A673 (cell line): ENCODE measurements at regions not wholly inside any gene's neighbourhood (a gene's known extent, or its start where the extent isn't known, plus 50 kb on each side); places are given as distances from the start of the nearest gene placed in this dataset.

Experiments used
- BruUV-seq: library from RNA; stranded (reverse); fragments of 400-500 nt; replicated peaks from 2 replicates; lab custom pipeline; 2021; lab: Mats Ljungman, UMichigan
- CTCF ChIA-PET: fragments of 300-600 bp; sonication (Branson Sonifier 250); formaldehyde crosslinking; loops from one replicate; lab custom pipeline; 2022; ENCODE audit warnings: antibody characterized with exemption; lab: Charles Lee
- POLR2A ChIA-PET: fragments of 300-600 bp; sonication (Branson Sonifier 250); formaldehyde crosslinking; loops from one replicate; lab custom pipeline; 2022; ENCODE audit warnings: antibody characterized with exemption; ENCODE audit not compliant: low non-redundant PET; lab: Charles Lee
- DNase-seq: peaks from one replicate; pipeline ENCODE4 v3.0.0-alpha.2; 2015; ENCODE audit warnings: low spot score
- H3K27ac ChIP-seq: fragments of 200-600 bp; sonication (generic); 2 replicates; pipeline ENCODE4 v1.5.1; 2016; ENCODE audit warnings: mixed run types, low read depth, mild to moderate bottlenecking, mixed read lengths, antibody characterized with exemption, low read length; ENCODE audit not compliant: poor library complexity, severe bottlenecking
- H3K27me3 ChIP-seq: fragments of 200-600 bp; sonication (generic); replicated peaks from 2 replicates; pipeline ENCODE4 v1.6.1; 2017; ENCODE audit warnings: mixed run types, low read depth, mild to moderate bottlenecking, mixed read lengths, antibody characterized with exemption, low read length; ENCODE audit not compliant: insufficient read depth, poor library complexity
- H3K36me3 ChIP-seq: fragments of 200-600 bp; sonication (generic); 2 replicates; pipeline ENCODE4 v1.6.1; 2016; ENCODE audit warnings: mixed run types, mild to moderate bottlenecking, mixed read lengths, antibody characterized with exemption, low read length; ENCODE audit not compliant: insufficient read depth, poor library complexity, severe bottlenecking
- H3K4me1 ChIP-seq: fragments of 200-600 bp; sonication (generic); 2 replicates; pipeline ENCODE4 v1.6.1; 2017; ENCODE audit warnings: mixed run types, mild to moderate bottlenecking, mixed read lengths, antibody characterized with exemption, low read length; ENCODE audit not compliant: insufficient read depth, poor library complexity, severe bottlenecking
- H3K4me3 ChIP-seq: fragments of 200-600 bp; sonication (generic); 2 replicates; pipeline ENCODE4 v1.5.1; 2016; ENCODE audit warnings: low read depth, mixed run types, mild to moderate bottlenecking, mixed read lengths, low read length; ENCODE audit not compliant: poor library complexity, severe bottlenecking
- H3K9me3 ChIP-seq: fragments of 200-600 bp; sonication (generic); 2 replicates; pipeline ENCODE4 v1.6.1; 2016; ENCODE audit warnings: mixed run types, low read depth, mild to moderate bottlenecking, mixed read lengths, antibody characterized with exemption, low read length; ENCODE audit not compliant: poor library complexity, severe bottlenecking
- EZH2 ChIP-seq: fragments of 200-600 bp; sonication (generic); IDR thresholded peaks from 2 replicates; pipeline ENCODE4 v1.6.1; 2017; ENCODE audit warnings: borderline replicate concordance, low read depth, mild to moderate bottlenecking, mixed read lengths, antibody characterized with exemption, low read length; ENCODE audit not compliant: poor library complexity, severe bottlenecking
- intact Hi-C: fragments of 100-400 bp; cut with micrococcal nuclease; formaldehyde crosslinking; loops from one replicate; pipeline ENCODE4 v1.10.0; 2022; ENCODE audit not compliant: unreplicated experiment
- TF ChIP-seq, protein P1 (sequence below): fragments of 300-800, 200-600 bp; sonication (generic); conservative IDR thresholded peaks from 2 replicates; pipeline ENCODE4 v1.5.1; 2017; ENCODE audit warnings: low read depth, mild to moderate bottlenecking, antibody characterized with exemption, low read length, moderate library complexity, mixed read lengths

GRCh38 chr14:82905762-82906161 is 1372.1 kb upstream of the SEL1L start:
- no peaks in the 10 kb centered on the region for H3K27me3 ChIP-seq
- no peak overlapping the region for H3K4me3 ChIP-seq
- H3K4me1 ChIP-seq: no peaks in the 10 kb centered on the region
- no peak for DNase-seq
- CTCF ChIA-PET: no interaction called here
- H3K27ac ChIP-seq: no peak overlapping the region
- intact Hi-C loops: no loop called here
- POLR2A ChIA-PET: no interaction called here
- no TSS peak for BruUV-seq
- no peaks in the 10 kb centered on the region for H3K9me3 ChIP-seq
- H3K36me3 ChIP-seq: no peaks in the 10 kb centered on the region
- TF ChIP-seq, protein P1, sequence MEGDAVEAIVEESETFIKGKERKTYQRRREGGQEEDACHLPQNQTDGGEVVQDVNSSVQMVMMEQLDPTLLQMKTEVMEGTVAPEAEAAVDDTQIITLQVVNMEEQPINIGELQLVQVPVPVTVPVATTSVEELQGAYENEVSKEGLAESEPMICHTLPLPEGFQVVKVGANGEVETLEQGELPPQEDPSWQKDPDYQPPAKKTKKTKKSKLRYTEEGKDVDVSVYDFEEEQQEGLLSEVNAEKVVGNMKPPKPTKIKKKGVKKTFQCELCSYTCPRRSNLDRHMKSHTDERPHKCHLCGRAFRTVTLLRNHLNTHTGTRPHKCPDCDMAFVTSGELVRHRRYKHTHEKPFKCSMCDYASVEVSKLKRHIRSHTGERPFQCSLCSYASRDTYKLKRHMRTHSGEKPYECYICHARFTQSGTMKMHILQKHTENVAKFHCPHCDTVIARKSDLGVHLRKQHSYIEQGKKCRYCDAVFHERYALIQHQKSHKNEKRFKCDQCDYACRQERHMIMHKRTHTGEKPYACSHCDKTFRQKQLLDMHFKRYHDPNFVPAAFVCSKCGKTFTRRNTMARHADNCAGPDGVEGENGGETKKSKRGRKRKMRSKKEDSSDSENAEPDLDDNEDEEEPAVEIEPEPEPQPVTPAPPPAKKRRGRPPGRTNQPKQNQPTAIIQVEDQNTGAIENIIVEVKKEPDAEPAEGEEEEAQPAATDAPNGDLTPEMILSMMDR: no peak
- no peak for TF ChIP-seq EZH2

DNA sequence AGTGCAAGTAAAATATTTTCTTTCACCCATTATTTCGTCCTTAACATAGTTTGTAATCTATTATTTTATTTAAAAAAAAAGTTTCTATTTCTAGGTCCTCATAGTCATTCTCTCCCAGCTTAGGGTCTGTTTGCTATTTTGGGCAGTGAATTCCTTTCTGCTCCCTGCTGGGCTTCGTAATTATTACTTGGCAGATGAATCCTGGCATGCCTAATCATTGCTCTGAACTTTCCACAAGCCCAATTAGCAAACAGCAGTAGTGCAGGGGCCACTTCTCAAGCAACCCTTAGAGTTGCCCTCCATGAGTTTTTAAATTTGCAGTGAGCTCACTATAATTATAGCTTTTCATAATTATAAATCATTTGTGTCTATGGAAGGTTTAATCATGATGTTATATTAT is 1378.3 kb upstream of the SEL1L start:
- DNase-seq: peak; percentile 38
- Histone ChIP-seq H3K9me3 (no peaks in the 10 kb centered on the region), H3K27ac (no peak overlapping the region), H3K4me3 (no peak overlapping the region), H3K4me1 (peaks cover 5% of the 10 kb centered on the region), H3K36me3 (no peaks in the 10 kb centered on the region), H3K27me3 (no peaks in the 10 kb centered on the region)
- BruUV-seq: no TSS peak
- intact Hi-C loops: no loop called here
- ChIA-PET POLR2A (no interaction called here), CTCF (no interaction called here)
- TF ChIP-seq, protein P1: no peak
- no peak for TF ChIP-seq EZH2

DNA sequence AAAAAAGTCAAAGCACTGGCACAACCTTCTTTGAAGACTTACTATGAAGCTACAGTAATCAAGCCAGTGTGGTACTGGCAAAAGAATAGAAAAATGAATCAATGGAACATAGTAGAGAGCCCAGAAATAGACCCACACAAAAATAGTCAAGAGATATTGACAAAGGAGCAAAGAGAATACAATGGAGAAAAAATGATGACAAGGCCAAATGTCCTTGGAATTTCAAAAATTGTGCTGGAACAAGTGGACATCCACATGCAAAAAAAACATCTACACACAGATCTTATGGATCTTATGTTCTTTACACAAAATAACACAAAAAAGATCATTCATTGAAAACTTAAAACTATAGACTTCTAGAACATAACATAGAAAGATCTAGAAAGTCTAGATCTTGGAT is 1379.7 kb upstream of the SEL1L start:
- Histone ChIP-seq H3K9me3 (no peaks in the 10 kb centered on the region), H3K27ac (no peak overlapping the region), H3K27me3 (no peaks in the 10 kb centered on the region), H3K4me1 (peaks cover 5% of the 10 kb centered on the region), H3K4me3 (no peak overlapping the region), H3K36me3 (no peaks in the 10 kb centered on the region)
- TF ChIP-seq, protein P1: no peak
- TF ChIP-seq EZH2: no peak
- CTCF ChIA-PET: no interaction called here
- intact Hi-C loops: no loop called here
- DNase-seq: no peak
- BruUV-seq: no TSS peak
- POLR2A ChIA-PET: no interaction called here
